Astrocyte of the spinal cord (primary cell): ENCODE measurements at regions not wholly inside any gene's neighbourhood (a gene's known extent, or its start where the extent isn't known, plus 50 kb on each side); places are given as distances from the start of the nearest gene placed in this dataset.

Experiments
- DNase-seq: peaks from one replicate; pipeline ENCODE4 v3.0.0; 2011; ENCODE audit warnings: low read depth, low spot score
- H3K4me3 ChIP-seq: 2 replicates; pipeline ENCODE4 v1.5.1; 2011; ENCODE audit warnings: low read depth, mild to moderate bottlenecking, low read length, moderate library complexity
- CTCF ChIP-seq: IDR thresholded peaks from 2 replicates; pipeline ENCODE4 v1.5.1; 2012; ENCODE audit warnings: low read depth, mild to moderate bottlenecking, low read length, inconsistent platforms
- in situ Hi-C: cut with HindIII; loops from 2 replicates; pipeline ENCODE4 v1.10.0; 2017; ENCODE audit warnings: low sequenced_read_pairs

GRCh38 chr12:58249610-58250009 is 308.2 kb downstream of the ATP23 start:
- in situ Hi-C loops: no loop called here

GRCh38 chr12:58250077-58250476 is 308.7 kb downstream of the ATP23 start:
- no peak for TF ChIP-seq CTCF
- no peak overlapping the region for H3K4me3 ChIP-seq
- in situ Hi-C loops: no loop called here
- DNase-seq: no peak

More at GRCh38 chr12:58249610-58250009, 308.2 kb downstream of the ATP23 start:
- no peak for TF ChIP-seq CTCF
- no peak for DNase-seq
- no peak overlapping the region for H3K4me3 ChIP-seq

GRCh38 chr12:58252914-58253313 is 311.5 kb downstream of the ATP23 start:
- in situ Hi-C loops: no loop called here
- no peak overlapping the region for H3K4me3 ChIP-seq
- DNase-seq: no peak
- no peak for TF ChIP-seq CTCF

- no peak overlapping the region for H3K4me3 ChIP-seq
- in situ Hi-C loops: no loop called here
- no peak for DNase-seq
- no peak for TF ChIP-seq CTCF
These were observed 312.3 kb downstream of the ATP23 start for GRCh38 chr12:58253663-58254062.

GRCh38 chr12:58254463-58255100 is 313.2 kb downstream of the ATP23 start:
- no peak for DNase-seq
- in situ Hi-C loops: no loop called here
- no peak for TF ChIP-seq CTCF
- no peak overlapping the region for H3K4me3 ChIP-seq

- in situ Hi-C loops: no loop called here
- DNase-seq: no peak
- TF ChIP-seq CTCF: no peak
- H3K4me3 ChIP-seq: no peak overlapping the region
These were observed 321.4 kb downstream of the ATP23 start for GRCh38 chr12:58262796-58263195.

- no peak for DNase-seq
- in situ Hi-C loops: no loop called here
- TF ChIP-seq CTCF: no peak
- no peak overlapping the region for H3K4me3 ChIP-seq
These were observed 322.4 kb downstream of the ATP23 start for GRCh38 chr12:58263816-58264215.
